HG03354 (cell line): ENCODE measurements at regions not wholly inside any gene's neighbourhood (a gene's known extent, or its start where the extent isn't known, plus 50 kb on each side); places are given as distances from the start of the nearest gene placed in this dataset.
"Not testable (repeated sequence)": the region's sequence is repeated elsewhere in the genome, so short reads cannot be mapped to it uniquely, and the experiment has no call there.

ENCODE experiments used
- ATAC-seq: cut with Tn5 transposase; IDR thresholded peaks from one replicate; pipeline ENCODE4 v1.9.1; 2021; ENCODE audit warnings: mild to moderate bottlenecking; ENCODE audit not compliant: unreplicated experiment, poor library complexity, severe bottlenecking

DNA sequence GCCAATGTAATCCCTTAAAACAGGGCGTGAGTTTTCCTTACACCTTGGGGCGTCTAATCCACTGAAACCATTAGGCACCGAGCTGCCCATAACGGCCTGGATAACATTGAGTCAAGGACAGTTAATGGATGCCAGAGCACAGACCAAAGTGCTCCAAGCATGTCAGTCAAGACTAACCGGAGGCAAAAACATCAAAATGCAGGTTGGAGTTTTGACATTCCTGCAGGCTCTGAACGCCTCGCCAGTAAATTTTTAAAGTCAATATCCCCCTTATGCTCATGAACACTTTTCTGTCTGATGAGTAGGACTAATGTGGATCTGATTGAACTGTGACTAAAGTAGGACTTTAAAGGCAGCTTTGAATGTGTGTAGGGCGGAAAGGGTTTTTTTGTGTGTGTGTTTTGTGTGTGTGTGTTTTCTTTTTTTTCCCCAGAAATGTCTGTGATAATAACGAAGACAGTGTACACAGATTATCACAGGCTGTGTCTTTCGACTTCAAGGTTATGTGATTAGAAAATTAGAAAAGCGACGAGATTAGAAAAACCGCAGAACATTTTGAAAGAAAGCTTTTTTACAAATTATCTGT, 194.2 kb upstream of the PROX1 start:
- no peak for ATAC-seq

DNA sequence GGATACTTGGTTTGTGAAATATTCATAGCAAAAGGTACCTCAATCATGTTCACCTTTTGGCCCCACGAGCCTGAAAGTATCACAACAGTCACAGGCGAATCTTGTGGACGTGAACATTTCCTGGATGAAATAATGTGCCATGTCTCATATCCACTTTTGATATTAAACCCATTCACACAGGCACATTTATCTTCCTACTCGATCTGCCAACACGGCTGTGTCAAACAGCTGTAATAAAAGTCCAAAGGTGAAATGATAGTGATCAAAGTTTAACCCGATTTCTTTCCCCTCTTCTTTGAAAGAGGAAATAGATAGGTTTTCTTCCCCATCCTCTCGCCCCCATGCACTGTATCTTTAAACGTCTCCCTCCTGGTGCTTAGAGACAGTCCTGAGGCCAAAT, 191.2 kb upstream of the PROX1 start:
- ATAC-seq, result no peak

DNA sequence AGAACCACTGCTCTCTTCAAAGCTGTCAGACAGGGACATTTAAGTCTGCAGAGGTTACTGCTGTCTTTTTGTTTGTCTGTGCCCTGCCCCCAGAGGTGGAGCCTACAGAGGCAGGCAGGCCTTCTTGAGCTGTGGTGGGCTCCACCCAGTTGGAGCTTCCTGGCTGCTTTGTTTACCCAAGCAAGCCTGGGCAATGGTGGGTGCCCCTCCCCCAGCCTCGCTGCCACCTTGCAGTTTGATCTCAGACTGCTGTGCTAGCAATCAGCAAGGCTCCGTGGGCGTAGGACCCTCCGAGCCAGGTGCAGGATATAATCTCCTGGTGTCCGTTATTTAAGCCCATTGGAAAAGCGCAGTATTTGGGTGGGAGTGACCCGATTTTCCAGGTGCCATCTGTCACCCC, 179.5 kb upstream of the PROX1 start:
- ATAC-seq, result not testable (repeated sequence)

DNA sequence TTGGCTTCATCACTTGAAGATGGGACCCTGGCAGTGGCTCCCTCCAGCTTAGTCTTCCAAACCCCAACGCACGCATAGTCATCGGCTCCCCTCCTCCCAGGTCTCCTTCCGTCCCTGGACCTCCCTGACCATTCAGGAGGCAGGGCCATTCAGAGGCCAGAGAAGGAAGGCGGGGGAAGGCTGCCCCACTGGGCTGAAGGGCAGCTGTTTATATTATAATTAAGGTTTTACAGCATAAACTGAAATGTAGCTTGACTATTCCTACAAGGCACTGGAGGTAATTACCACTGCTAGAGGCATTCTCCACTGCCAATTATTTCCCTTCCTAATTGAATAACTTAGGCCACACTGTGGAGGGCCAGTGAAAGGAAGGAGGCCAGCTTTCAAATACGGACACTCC, 170.6 kb upstream of the PROX1 start:
- no peak for ATAC-seq

DNA sequence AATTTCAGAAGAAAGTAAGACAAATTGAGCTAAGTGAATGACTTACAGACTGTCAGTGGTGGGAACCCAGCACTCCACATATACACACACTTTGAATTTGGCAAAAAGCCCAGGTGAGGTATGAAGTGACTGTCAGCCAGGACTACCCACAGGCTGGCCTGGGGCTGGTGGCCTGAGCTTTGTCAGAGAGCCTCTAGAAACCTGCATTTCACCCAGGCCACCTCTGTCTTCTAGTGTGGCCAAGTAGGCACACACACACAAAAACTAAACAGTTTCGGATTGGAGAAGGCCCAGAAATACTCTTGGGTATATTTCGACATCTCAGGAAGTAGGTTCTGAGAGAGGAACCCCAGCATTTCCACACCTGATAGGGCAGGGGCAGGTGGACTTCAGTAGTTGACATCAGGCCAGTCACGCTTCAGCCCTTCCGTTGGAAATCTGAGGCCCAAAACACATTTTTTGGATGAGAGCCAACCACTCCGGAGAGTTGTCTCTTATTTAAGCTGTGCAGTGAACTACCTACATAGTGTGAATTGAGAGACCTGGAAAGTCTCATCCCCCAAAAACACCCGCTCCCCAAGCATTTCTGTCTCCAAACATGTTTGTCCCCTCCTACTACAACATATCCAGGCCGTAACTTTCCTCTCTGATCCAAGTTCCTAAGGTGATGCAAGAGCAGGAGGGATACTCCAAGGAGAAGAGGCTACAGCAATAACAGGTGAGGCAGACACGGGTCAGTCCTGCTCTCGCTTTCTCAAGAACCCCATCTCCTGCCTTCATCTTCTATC, 167.2 kb upstream of the PROX1 start:
- ATAC-seq, result no peak

DNA sequence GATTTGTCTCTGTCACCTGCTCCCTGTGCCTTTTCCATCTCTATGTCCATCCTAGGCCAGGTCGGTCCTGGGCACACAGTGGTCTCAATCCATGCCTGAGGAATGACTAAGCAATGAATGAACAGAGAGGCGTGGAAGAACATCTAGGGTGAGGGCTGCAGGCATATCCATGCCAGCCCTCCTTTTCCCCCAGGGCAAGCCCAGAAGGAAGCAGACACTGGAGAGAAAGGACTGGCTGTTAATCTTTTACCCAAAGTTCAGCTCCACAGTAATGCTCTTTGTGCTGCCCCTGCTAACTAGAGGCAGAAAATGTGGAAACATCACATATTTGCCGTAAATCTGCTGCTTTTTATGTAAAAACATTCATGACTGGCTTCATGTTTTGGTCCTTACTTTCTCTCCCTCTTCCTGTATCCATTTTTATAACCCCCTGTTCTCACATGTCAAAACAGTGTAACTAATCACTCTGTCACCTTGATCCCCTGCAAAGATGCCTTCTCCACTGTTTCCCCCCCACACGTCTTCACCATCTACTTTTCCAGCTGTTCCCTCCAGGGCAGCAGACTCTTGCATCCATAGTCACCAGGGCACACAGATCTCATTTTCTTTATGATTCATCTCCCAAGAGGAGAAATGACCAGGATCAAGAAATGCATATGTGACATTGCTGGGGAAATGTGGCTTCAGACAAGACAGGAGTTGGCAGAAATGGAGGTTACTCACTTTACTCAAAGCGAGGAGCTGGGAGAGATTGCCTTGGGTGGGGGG, 166.4 kb upstream of the PROX1 start:
- ATAC-seq, result no peak

DNA sequence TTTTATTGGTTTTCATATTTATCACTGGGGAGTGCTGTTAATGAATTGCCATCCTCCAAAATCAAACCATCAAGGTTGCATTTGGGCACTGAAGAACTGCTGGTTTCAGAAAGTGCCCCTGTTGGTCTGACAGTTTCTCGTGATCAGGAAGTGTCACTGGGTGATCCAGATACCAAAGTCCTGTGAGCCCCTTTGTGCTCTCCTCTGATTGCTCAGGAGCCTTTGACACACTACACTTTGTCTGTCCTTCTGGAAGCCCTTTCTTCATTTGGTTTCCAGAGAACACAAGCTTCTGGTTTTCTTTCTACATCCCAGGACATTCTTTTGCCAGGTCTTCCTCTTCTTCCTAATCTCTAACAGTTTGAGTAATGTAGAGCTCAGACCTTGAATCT, 165.8 kb upstream of the PROX1 start:
- ATAC-seq, result no peak

DNA sequence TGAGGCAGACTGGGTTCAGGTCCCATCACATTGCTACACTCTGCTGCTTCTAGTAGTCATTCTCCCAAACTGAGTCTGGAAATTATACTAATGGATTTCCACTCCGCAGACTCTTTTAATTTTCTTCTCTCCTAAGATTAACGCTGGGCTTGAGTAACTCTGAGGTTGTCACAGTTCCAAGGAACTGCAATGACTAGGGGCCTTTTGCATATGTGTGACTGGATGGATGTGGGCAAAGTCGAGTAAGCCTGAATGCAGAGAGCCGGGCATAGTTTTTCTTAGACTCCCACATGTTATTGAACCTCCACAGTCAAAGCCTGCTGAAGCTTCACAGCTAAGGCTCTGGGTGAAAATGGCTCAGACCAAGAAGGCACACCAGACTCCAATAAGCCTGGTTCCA, 160.9 kb upstream of the PROX1 start:
- no peak for ATAC-seq

DNA sequence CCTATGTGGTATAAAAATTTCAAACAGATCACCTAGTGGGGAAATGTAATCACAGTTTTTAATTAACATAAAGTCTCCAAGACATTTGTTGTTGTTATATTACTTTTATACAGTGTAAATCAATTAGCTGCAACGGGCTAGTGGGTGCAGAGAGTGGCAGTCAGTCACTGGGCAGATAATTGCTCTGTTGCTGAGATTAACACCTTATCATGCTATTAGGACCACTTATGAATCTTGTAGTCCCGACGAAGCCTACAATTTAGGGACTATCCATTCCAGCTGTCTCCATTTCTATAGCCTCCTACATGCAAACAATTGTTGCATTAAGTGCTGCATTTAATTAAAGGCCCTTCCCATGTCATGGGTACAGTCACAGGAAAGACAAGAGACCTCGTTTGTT, 158.9 kb upstream of the PROX1 start:
- no peak for ATAC-seq

DNA sequence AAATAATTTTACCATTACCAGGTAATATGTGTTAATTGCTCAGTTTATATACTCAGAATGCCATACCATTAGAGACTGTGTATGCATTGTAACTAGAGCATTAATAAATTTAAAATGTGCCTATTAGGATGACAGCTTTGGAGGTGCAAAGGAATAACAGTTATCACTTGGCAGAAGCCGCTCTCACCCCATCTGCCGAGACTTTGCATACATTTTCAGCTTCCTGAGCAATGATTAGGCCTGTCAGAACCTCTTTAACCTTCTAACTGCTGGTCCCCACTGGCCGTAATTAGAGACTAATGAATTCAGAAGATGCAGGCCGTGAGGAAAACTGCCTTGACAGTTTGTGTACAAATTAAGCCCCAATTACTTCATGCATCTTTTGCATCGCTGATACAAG, 158.0 kb upstream of the PROX1 start:
- no peak for ATAC-seq

DNA sequence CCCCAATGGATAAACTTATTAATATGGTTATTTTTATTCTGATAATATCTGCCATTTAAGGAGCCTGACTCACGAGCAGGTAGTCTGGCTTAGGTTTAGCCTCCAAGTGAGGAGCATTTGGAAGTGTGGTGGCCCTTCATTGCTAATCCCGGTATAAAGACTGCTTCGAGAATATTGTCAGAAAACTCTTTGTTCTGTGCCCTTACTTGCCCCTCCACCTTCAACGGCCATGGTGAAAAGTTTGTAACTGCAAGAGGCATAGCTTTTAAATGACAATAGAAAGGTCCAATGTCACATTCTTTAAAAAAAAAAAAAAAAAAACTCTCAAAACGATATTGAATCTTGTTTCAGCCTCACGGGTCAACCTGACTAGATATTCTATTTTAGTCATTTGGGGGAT, 157.4 kb upstream of the PROX1 start:
- no peak for ATAC-seq

DNA sequence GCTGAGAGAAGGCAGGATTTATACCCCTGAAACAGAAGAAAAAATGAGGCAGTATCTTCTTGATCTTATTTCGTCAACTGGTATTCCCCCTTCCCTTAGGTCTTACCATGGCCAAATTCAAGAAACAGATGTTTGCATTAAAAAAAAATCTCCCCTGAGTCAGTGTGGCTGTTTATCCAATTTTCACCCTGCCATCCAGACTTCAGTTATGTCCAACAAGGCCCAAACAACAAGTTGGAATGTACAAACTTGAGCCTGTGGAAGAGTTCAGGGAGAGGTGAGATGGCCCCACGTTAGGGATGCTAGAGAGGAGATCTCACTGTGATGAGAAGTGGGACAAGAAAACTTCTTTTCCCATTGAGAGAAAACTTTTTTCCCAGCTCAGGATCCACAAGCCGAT, 147.2 kb upstream of the PROX1 start:
- ATAC-seq, result no peak

DNA sequence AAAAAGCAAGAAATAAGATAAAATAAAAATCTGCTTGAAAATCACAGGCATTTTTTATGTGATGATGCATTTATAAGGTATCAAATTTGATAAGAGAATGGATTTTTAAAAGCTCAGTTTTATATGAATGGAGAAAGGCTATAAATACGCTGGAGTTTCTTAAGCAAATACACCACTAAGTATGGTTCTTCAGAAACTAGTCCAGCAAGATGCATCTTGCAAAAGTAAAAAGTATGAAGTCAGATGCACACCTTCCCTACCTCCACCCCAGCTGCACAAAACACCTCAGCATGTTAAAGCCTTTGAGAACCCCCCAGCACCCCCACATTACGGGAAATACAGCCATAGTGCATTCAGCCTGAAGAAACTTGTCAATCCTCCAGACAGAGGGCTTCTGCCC, 143.1 kb upstream of the PROX1 start:
- no peak for ATAC-seq

DNA sequence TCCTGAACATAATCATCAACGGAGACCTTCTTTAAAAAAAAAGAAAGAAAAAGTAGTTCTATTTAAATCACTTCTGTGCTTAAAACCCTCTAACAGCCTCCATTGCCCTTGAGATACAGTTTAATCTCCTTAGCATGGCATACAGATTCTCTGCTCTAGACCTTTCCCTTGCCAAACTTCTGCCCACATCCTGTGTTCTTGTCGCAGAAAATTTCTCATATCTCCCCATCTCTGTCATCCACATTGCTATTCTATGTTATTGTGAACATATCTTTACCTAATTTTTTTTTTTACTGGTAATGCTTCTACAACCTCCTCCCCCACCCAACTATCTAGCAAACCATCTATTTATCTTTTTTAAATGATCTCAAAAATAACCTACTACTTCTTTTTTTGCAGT, 135.7 kb upstream of the PROX1 start:
- no peak for ATAC-seq

DNA sequence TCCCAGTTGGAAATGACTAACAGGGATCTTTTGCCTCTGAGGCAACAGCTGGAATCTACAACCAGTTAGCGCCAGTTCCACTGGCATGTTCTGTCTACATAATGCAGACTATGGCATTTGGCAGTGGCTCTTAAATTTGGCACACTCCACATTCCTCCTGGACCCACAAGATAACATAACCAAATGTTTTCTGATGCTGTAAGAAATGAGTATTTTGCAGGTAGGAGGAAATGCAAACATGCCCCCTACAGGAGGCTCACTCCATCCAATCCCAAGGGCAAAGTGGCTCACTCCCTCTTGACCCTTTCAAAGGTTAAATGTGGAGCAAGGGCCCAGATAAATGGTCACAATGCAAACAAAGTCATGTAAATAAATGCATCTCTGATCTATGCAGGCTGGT, 129.2 kb upstream of the PROX1 start:
- ATAC-seq, result no peak

DNA sequence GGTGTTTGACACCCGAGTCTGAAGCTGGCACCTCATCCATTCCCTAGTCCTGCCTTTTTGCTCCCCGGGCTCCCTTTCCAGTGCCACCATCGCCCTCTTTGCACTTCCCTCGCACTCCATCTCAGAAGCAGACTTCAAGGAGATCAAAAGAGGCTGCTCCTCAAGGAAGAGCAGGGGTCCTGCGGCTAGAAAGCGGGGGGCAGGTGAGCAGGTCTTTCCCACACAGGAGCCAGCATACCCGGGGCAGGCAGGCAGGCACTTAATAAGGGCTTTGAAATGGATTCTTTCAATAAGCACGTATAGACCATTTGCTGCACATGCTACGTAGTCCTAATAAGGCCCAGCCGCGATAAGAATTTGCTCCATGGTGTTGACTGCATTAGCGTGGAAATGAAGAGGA, 125.9 kb upstream of the PROX1 start:
- no peak for ATAC-seq

DNA sequence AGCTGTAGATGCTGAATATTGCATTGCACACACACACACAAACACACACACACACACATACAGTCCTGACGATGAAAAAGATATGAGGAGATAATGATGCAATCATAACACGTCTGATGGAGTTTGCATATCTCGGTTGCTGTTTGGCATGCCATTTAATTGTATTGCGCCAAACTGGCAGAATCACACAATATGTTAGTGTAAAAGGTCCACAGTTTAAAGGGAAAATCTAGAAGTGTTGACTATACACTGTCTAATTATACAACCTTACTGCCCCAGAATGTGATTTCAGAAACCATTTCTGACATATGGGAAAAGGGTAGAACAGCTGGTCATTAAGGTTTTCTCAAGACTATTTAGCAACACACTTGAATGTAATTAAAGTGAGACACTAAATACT, 123.7 kb upstream of the PROX1 start:
- no peak for ATAC-seq

DNA sequence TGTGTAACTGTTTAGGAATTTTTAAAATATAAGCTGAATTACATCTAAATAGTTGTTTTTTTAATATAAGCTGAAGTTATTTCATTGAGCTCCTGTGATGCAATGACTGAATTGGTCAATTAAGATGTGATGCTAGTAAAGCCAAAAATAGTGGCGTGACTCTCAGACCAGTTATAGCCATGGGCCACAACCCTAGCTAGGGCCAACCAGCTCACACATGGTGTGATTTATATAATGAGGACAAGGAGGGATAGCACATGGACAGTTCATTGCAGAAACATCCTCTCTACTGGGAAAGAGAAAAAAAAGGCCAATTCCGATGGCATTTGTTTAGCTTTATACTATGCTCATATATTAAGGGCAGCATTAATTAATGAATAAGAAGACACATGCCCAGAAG, 119.3 kb upstream of the PROX1 start:
- ATAC-seq, result no peak

DNA sequence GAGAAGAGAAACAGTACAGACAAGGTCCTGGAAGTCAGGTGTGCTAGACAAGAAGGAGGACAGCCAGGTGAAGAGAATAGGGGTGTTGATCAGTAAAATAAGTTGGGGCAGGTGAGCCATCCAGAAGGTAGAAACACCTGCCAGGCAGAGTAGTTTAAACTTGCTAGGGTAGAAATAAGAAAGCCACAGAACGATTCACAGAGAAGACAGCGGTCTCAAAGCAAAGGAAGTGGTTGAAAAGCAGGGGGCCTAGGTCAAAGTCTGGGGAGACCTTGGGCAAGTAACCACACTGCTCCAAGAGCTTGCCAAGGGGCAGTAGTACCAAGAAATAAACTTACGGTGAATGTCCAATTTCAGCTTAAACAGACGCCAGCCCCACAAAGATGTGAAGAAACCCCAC, 116.6 kb upstream of the PROX1 start:
- no peak for ATAC-seq

DNA sequence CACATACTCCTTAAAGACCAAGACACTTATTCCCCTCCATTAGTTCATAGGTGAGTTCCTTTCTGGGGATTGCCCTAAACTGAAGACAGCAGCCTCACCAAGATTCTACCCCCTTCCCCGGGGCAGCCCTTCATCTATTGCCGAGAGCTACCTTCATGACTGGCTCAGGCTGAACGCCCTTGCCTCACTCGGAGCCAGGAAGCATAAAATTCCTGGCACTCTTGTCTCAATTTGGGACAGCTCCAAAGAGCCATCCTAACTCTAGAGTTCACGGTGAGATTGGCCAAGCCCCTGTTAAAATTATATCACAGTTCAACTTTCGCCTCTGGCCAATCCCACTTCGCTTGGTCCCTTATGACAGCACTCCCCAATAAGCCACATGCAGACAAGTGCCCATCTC, 113.0 kb upstream of the PROX1 start:
- no peak for ATAC-seq

DNA sequence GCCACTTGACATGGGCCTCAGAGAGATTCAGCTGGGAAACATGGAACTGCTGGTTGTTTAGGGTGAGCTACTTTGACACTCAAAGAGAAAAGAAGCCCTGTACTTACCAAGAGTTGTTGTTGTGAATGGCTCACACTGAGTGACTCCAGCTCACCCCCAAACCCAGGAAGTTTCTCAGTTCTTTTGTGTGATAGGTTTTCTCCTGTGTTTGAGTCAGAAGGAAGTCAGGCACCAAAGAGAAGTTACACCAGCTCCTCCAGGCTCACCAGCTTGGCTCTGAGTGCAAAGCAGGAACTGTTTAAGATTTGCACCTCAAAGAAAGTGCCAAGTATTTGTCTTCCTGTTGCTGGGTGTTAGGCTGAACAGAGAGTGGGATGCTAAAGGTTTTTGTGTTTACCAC, 111.2 kb upstream of the PROX1 start:
- no peak for ATAC-seq
